Endothelial cell of umbilical vein (primary cell): ENCODE measurements at regions not wholly inside any gene's neighbourhood (a gene's known extent, or its start where the extent isn't known, plus 50 kb on each side); places are given as distances from the start of the nearest gene placed in this dataset.
"Not testable (repeated sequence)": the region's sequence is repeated elsewhere in the genome, so short reads cannot be mapped to it uniquely, and the experiment has no call there.

Experiments used
- BruUV-seq: library from RNA; stranded (reverse); fragments of 400-500 nt; replicated peaks from 2 replicates; lab custom pipeline; 2021; lab: Mats Ljungman, UMichigan
- CTCF ChIA-PET: fragments of 300-600, 350-600 bp; sonication (Branson Sonifier 250); formaldehyde crosslinking; loops from one replicate; lab custom pipeline; 2021; ENCODE audit warnings: antibody characterized with exemption, inconsistent platforms; lab: Charles Lee
- POLR2A ChIA-PET: fragments of 300-600, 350-600 bp; sonication (Branson Sonifier 250); formaldehyde crosslinking; loops from one replicate; lab custom pipeline; 2021; ENCODE audit warnings: antibody characterized with exemption, inconsistent platforms; lab: Charles Lee
- DNase-seq: peaks from one replicate; pipeline ENCODE4 v3.0.0-alpha.2; 2011; ENCODE audit warnings: low read depth, low spot score
- FAIRE-seq: peaks from 2 replicates; lab custom pipeline; 2011; peaks lifted over from hg19 to GRCh38; lab: Jason Lieb, UNC
- H2AFZ ChIP-seq: 2 replicates; pipeline ENCODE4 v1.6.0; 2012; ENCODE audit warnings: low read depth, low read length, control low read depth, inconsistent platforms
- H3K27ac ChIP-seq: 2 replicates; pipeline ENCODE4 v1.5.1; 2011; ENCODE audit warnings: low read depth, mild to moderate bottlenecking, control low read depth, low read length, moderate library complexity; ENCODE audit not compliant: insufficient read depth
- H3K27me3 ChIP-seq, 2 experiments: 2 replicates each; pipeline versions ENCODE4 v1.6.0 to v1.6.1; 2011; ENCODE audit warnings: low read length in 2 of 2, mixed read lengths in 1 of 2; ENCODE audit not compliant: control insufficient read depth in 2 of 2, insufficient read depth in 2 of 2
- H3K36me3 ChIP-seq, 2 experiments: 2 replicates in 1 of 2; 3 replicates in 1 of 2; pipeline ENCODE4 v1.5.1; 2011; ENCODE audit warnings: low read length in 2 of 2, mild to moderate bottlenecking in 1 of 2, moderate library complexity in 1 of 2; ENCODE audit not compliant: control insufficient read depth in 2 of 2, insufficient read depth in 2 of 2; ENCODE audit errors: extremely low read depth in 1 of 2
- H3K4me1 ChIP-seq: 3 replicates; pipeline ENCODE4 v1.5.1; 2011; ENCODE audit warnings: mild to moderate bottlenecking, low read length; ENCODE audit not compliant: control insufficient read depth, insufficient read depth; ENCODE audit errors: extremely low read depth
- H3K4me2 ChIP-seq: 2 replicates; pipeline ENCODE4 v1.6.1; 2011; ENCODE audit warnings: low read length, control low read depth, mixed read lengths; ENCODE audit not compliant: insufficient read depth
- H3K4me3 ChIP-seq, 3 experiments: fragments of 200-600 bp in 1 of 3; sonication (generic), shearing (Covaris generic) in 1 of 3; replicated peaks in 1 of 3; 2 replicates each; pipeline ENCODE4 v1.5.1; 2011 to 2016; ENCODE audit warnings: control low read depth in 3 of 3, low read length in 3 of 3, mild to moderate bottlenecking in 2 of 3, inconsistent platforms in 1 of 3, low read depth in 1 of 3, moderate library complexity in 1 of 3; ENCODE audit not compliant: insufficient read depth in 1 of 3
- H3K79me2 ChIP-seq: 2 replicates; pipeline ENCODE4 v1.6.0; 2012; ENCODE audit warnings: low read length, inconsistent platforms; ENCODE audit not compliant: control insufficient read depth, insufficient read depth
- H3K9ac ChIP-seq: replicated peaks from 2 replicates; pipeline ENCODE3; 2011; ENCODE audit warnings: low read length, control low read depth; ENCODE audit not compliant: insufficient read depth; ENCODE audit errors: extremely low read depth
- H3K9me1 ChIP-seq: replicated peaks from 3 replicates; pipeline ENCODE4 v1.6.0; 2011; ENCODE audit warnings: mild to moderate bottlenecking, low read length; ENCODE audit not compliant: control insufficient read depth, insufficient read depth; ENCODE audit errors: extremely low read depth
- H3K9me3 ChIP-seq: replicated peaks from 2 replicates; pipeline ENCODE4 v1.5.1; 2012; ENCODE audit warnings: low read length, inconsistent platforms; ENCODE audit not compliant: control insufficient read depth, insufficient read depth
- H4K20me1 ChIP-seq: replicated peaks from 2 replicates; pipeline ENCODE3; 2011; ENCODE audit warnings: mild to moderate bottlenecking, low read length; ENCODE audit not compliant: control insufficient read depth, insufficient read depth; ENCODE audit errors: extremely low read depth
- FOS ChIP-seq: IDR thresholded peaks from 2 replicates; pipeline ENCODE4 v1.6.1; 2011; ENCODE audit warnings: mild to moderate bottlenecking, low read length, moderate library complexity, borderline replicate concordance; ENCODE audit not compliant: insufficient read depth
- dilution Hi-C: fragments of 300-500 bp; cut with MboI; formaldehyde crosslinking; loops from one replicate; pipeline ENCODE4 v1.15.0; 2019; ENCODE audit warnings: low sequenced_read_pairs; ENCODE audit not compliant: extremely low pct_ligation_motif_present
- intact Hi-C: fragments of 100-400 bp; cut with micrococcal nuclease; formaldehyde crosslinking; loops from one replicate; pipeline ENCODE4 v1.10.0; 2022

DNA sequence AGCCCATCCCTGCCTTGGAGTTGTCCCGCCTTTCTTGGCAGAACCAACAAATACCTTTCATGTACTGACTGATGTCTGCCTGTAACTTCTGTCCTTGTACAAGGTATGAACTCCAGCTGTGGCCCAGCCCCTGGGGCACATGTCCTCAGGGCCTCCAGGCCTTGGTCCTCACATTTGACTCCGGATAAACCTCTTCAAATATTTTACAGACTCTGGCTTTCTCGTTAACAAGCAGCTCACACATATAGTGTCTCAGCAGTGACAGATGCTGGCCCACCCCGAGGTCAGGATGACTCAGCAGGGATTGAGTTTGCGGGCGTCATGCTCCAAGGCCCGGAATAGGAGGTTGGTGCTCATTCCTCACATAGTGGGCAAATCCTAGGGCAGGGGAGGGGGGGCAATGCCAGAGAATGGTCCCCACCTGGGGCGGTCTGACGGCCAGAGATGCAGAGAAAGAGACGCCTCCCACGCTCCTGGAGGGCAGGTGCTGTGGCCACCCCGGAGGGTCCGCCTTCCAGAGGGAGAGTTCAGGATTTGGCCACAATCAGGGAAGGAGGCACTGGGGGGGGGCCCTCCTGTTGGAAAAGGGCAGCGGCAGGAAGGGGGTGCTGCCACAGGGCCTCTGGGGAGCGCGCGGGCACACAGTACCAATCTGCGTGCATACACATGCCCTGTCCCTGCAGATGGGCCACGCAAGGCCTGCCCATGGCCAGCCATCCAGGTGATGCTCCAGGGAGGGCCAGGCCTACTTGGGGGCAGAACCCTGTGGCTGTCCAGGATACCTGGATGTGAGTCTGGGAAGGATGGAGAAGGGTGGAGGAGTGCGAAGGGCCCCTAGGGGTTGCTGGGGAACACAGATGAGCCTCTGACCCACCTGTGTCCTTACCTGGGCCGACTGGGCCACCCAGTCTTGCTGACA lies 58.2 kb upstream of the SPN start:
- peak; percentile 49 for DNase-seq
- CTCF ChIA-PET, intact Hi-C loops, H4K20me1 ChIP-seq, H3K9ac ChIP-seq, H2AFZ ChIP-seq, dilution Hi-C loops, H3K27me3 ChIP-seq, POLR2A ChIA-PET, H3K9me3 ChIP-seq, H3K4me1 ChIP-seq, H3K4me2 ChIP-seq, BruUV-seq, H3K4me3 ChIP-seq, H3K9me1 ChIP-seq, H3K36me3 ChIP-seq: not testable (repeated sequence)
- TF ChIP-seq FOS: peak; percentile 39
- Histone ChIP-seq H3K27ac (peak overlapping the region; percentile 53), H3K79me2 (peaks cover 80% of the 10 kb centered on the region)
- FAIRE-seq: peak; percentile 83

GRCh38 chr16:29605593-29606205 lies 57.3 kb upstream of the SPN start:
- H3K4me1 ChIP-seq, DNase-seq, H3K9me3 ChIP-seq, intact Hi-C loops, H2AFZ ChIP-seq, H3K9me1 ChIP-seq, H3K4me3 ChIP-seq, BruUV-seq, H4K20me1 ChIP-seq, H3K36me3 ChIP-seq, CTCF ChIA-PET, H3K9ac ChIP-seq, dilution Hi-C loops, H3K27me3 ChIP-seq, FAIRE-seq, POLR2A ChIA-PET, H3K4me2 ChIP-seq: not testable (repeated sequence)
- H3K79me2 ChIP-seq: peaks cover 78% of the 10 kb centered on the region
- peak overlapping the region; percentile 53 for H3K27ac ChIP-seq

- H3K9ac ChIP-seq, H3K4me2 ChIP-seq, BruUV-seq, H3K27ac ChIP-seq, POLR2A ChIA-PET, H3K4me3 ChIP-seq, intact Hi-C loops, FAIRE-seq, H2AFZ ChIP-seq, DNase-seq, H3K36me3 ChIP-seq, H3K27me3 ChIP-seq, CTCF ChIA-PET, H3K9me1 ChIP-seq, H4K20me1 ChIP-seq, dilution Hi-C loops, H3K9me3 ChIP-seq: not testable (repeated sequence)
- Histone ChIP-seq H3K79me2 (peaks cover 77% of the 10 kb centered on the region), H3K4me1 (peaks cover 11% of the 10 kb centered on the region)
These were observed 56.2 kb upstream of the SPN start for GRCh38 chr16:29606669-29607427.
